ENCODE measurements at regions not wholly inside any gene's neighbourhood (a gene's known extent, or its start where the extent isn't known, plus 50 kb on each side); places are given as distances from the start of the nearest gene placed in this dataset.

GRCh38 chr18:28338316-28338715 lies 161.4 kb upstream of the CDH2 start:
- ChIA-PET CTCF (no interaction called here), POLR2A (ENCODE audit: low non-redundant PET) (no interaction called here)
- no peaks in the 10 kb centered on the region for H3K36me3 ChIP-seq (ENCODE audit: insufficient read depth, low read length, poor library complexity, severe bottlenecking)
- no peaks in the 10 kb centered on the region for H3K27me3 ChIP-seq (replicated peaks; ENCODE audit: insufficient read depth, low read depth, low read length, poor library complexity)
- DNase-seq (ENCODE audit: low spot score), result no peak
- TF ChIP-seq EZH2 (IDR thresholded peaks at IDR 0.05; ENCODE audit: borderline replicate concordance, low read depth, low read length, poor library complexity, severe bottlenecking) (no peak), CTCF (conservative IDR thresholded peaks at IDR 0.05; ENCODE audit: low read depth, low read length) (no peak)
- intact Hi-C loops (cut with micrococcal nuclease; ENCODE audit: unreplicated experiment), result no loop called here
- no peaks in the 10 kb centered on the region for H3K4me1 ChIP-seq (ENCODE audit: insufficient read depth, low read length, poor library complexity, severe bottlenecking)
- no peak overlapping the region for H3K27ac ChIP-seq (ENCODE audit: low read depth, low read length, poor library complexity, severe bottlenecking)
- BruUV-seq (replicated peaks), result no TSS peak
- H3K9me3 ChIP-seq (ENCODE audit: low read depth, low read length, poor library complexity, severe bottlenecking), result no peaks in the 10 kb centered on the region
- H3K4me3 ChIP-seq (ENCODE audit: low read depth, low read length, poor library complexity, severe bottlenecking), result no peak overlapping the region

- no peak for TF ChIP-seq EZH2 (IDR thresholded peaks at IDR 0.05; ENCODE audit: borderline replicate concordance, low read depth, low read length, poor library complexity, severe bottlenecking)
- TF ChIP-seq CTCF (conservative IDR thresholded peaks at IDR 0.05; ENCODE audit: low read depth, low read length), result no peak
- POLR2A ChIA-PET (ENCODE audit: low non-redundant PET), result no interaction called here
- no peaks in the 10 kb centered on the region for H3K36me3 ChIP-seq (ENCODE audit: insufficient read depth, low read length, poor library complexity, severe bottlenecking)
- H3K27me3 ChIP-seq (replicated peaks; ENCODE audit: insufficient read depth, low read depth, low read length, poor library complexity), result no peaks in the 10 kb centered on the region
- DNase-seq (ENCODE audit: low spot score), result no peak
- H3K27ac ChIP-seq (ENCODE audit: low read depth, low read length, poor library complexity, severe bottlenecking), result no peak overlapping the region
- H3K4me1 ChIP-seq (ENCODE audit: insufficient read depth, low read length, poor library complexity, severe bottlenecking), result no peaks in the 10 kb centered on the region
- H3K9me3 ChIP-seq (ENCODE audit: low read depth, low read length, poor library complexity, severe bottlenecking), result no peaks in the 10 kb centered on the region
- no TSS peak for BruUV-seq (replicated peaks)
- intact Hi-C loops (cut with micrococcal nuclease; ENCODE audit: unreplicated experiment), result no loop called here
- CTCF ChIA-PET, result no interaction called here
- no peak overlapping the region for H3K4me3 ChIP-seq (ENCODE audit: low read depth, low read length, poor library complexity, severe bottlenecking)
Observed at GRCh38 chr18:28334516-28334915, 157.6 kb upstream of the CDH2 start.

GRCh38 chr18:28332071-28332470 lies 155.1 kb upstream of the CDH2 start:
- intact Hi-C loops (cut with micrococcal nuclease; ENCODE audit: unreplicated experiment), result no loop called here
- Histone ChIP-seq H3K36me3 (ENCODE audit: insufficient read depth, low read length, poor library complexity, severe bottlenecking) (no peaks in the 10 kb centered on the region), H3K4me1 (ENCODE audit: insufficient read depth, low read length, poor library complexity, severe bottlenecking) (no peaks in the 10 kb centered on the region), H3K27ac (ENCODE audit: low read depth, low read length, poor library complexity, severe bottlenecking) (no peak overlapping the region), H3K4me3 (ENCODE audit: low read depth, low read length, poor library complexity, severe bottlenecking) (no peak overlapping the region), H3K9me3 (ENCODE audit: low read depth, low read length, poor library complexity, severe bottlenecking) (no peaks in the 10 kb centered on the region), H3K27me3 (replicated peaks; ENCODE audit: insufficient read depth, low read depth, low read length, poor library complexity) (no peaks in the 10 kb centered on the region)
- DNase-seq (ENCODE audit: low spot score), result no peak
- ChIA-PET POLR2A (ENCODE audit: low non-redundant PET) (no interaction called here), CTCF (no interaction called here)
- TF ChIP-seq CTCF (conservative IDR thresholded peaks at IDR 0.05; ENCODE audit: low read depth, low read length), result no peak
- no peak for TF ChIP-seq EZH2 (IDR thresholded peaks at IDR 0.05; ENCODE audit: borderline replicate concordance, low read depth, low read length, poor library complexity, severe bottlenecking)
- no TSS peak for BruUV-seq (replicated peaks)

Data from A673 (cell line).